K562 (cell line): ENCODE measurements at regions not wholly inside any gene's neighbourhood (a gene's known extent, or its start where the extent isn't known, plus 50 kb on each side); places are given as distances from the start of the nearest gene placed in this dataset.

Source experiments
- CBX3 ChIP-seq, 2 experiments: IDR thresholded peaks; 1 replicate in 1 of 2; 2 replicates in 1 of 2; pipeline ENCODE4 v1.6.1; 2012; ENCODE audit warnings: inconsistent platforms in 2 of 2, low read length in 2 of 2, borderline replicate concordance in 1 of 2, control low read depth in 1 of 2
- ELF1 ChIP-seq: fragments of 200-800 bp; sonication (Bioruptor generic); IDR thresholded peaks from 2 replicates; pipeline ENCODE4 v1.6.1; 2016; ENCODE audit warnings: missing genetic modification characterization, missing compliant biosample characterization
- GABPB2 ChIP-seq: fragments of 250-450 bp; sonication (Bioruptor Pico); conservative IDR thresholded peaks from 2 replicates; pipeline ENCODE4 v1.5.1; 2021; ENCODE audit warnings: mild to moderate bottlenecking
- HOXB6 ChIP-seq: fragments of 250-450 bp; sonication (Bioruptor Pico); IDR thresholded peaks from 2 replicates; pipeline ENCODE4 v1.5.1; 2022; ENCODE audit warnings: mild to moderate bottlenecking, borderline replicate concordance
- IRF2 ChIP-seq: sonication (generic); formaldehyde crosslinking; IDR thresholded peaks from 2 replicates; pipeline ENCODE4 v1.8.1; 2022; ENCODE audit warnings: mild to moderate bottlenecking, missing genetic modification reagents
- KDM4B ChIP-seq, 2 experiments: fragments of 450-650 bp in 1 of 2; sonication (generic) in 1 of 2; IDR thresholded peaks; 2 replicates each; pipeline ENCODE4 v1.6.1; 2016 to 2017; ENCODE audit warnings: borderline replicate concordance in 2 of 2, antibody characterized with exemption in 1 of 2, low read depth in 1 of 2, mild to moderate bottlenecking in 1 of 2
- LEF1 ChIP-seq: fragments of 450-650 bp; IDR thresholded peaks from 2 replicates; pipeline ENCODE4 v1.6.1; 2016; ENCODE audit warnings: mild to moderate bottlenecking
- OTX1 ChIP-seq: fragments of 450-650 bp; formaldehyde crosslinking; IDR thresholded peaks from 2 replicates; pipeline ENCODE4 v1.4.0; 2022; ENCODE audit warnings: mild to moderate bottlenecking
- TAF7 ChIP-seq: fragments of 450-650 bp; IDR thresholded peaks from 2 replicates; pipeline ENCODE4 v1.6.1; 2016; ENCODE audit warnings: missing genetic modification characterization, missing compliant biosample characterization
- TEAD1 ChIP-seq, 2 experiments: fragments of 450-650 bp in 1 of 2; sonication (generic) in 1 of 2; formaldehyde crosslinking; IDR thresholded peaks; 2 replicates each; pipeline versions ENCODE4 v1.4.0 to v1.8.0; 2020 to 2022; ENCODE audit warnings: mild to moderate bottlenecking in 2 of 2, missing genetic modification reagents in 1 of 2
- ZNF274 ChIP-seq: IDR thresholded peaks from 2 replicates; pipeline ENCODE4 v1.6.1; 2011; ENCODE audit warnings: low read depth, mild to moderate bottlenecking, low read length, moderate library complexity, borderline replicate concordance
- ZNF551 ChIP-seq: fragments of 250-450 bp; sonication (Bioruptor Pico); IDR thresholded peaks from 2 replicates; pipeline ENCODE4 v1.5.0; 2021; ENCODE audit warnings: mild to moderate bottlenecking, moderate library complexity
- TF ChIP-seq, protein P1 (sequence below), 2 experiments: IDR thresholded peaks in 1 of 2; conservative IDR thresholded peaks in 1 of 2; 2 replicates each; pipeline ENCODE4 v1.6.1; 2016; ENCODE audit warnings: low read depth in 2 of 2, mild to moderate bottlenecking in 1 of 2, missing compliant biosample characterization in 1 of 2, missing genetic modification characterization in 1 of 2, moderate library complexity in 1 of 2
- TF ChIP-seq, protein P2 (sequence below): fragments of 450-650 bp; formaldehyde crosslinking; IDR thresholded peaks from 2 replicates; pipeline ENCODE4 v1.4.0; 2022; ENCODE audit warnings: missing genetic modification characterization
- TF ChIP-seq, protein P3 (sequence below), 2 experiments: fragments of 250-450 bp in 1 of 2; fragments of 450-650 bp in 1 of 2; sonication (Bioruptor Pico) in 1 of 2; IDR thresholded peaks; 2 replicates each; pipeline versions ENCODE4 v1.6.1 to v1.8.0; 2016 to 2021; ENCODE audit warnings: mild to moderate bottlenecking in 2 of 2, moderate library complexity in 2 of 2, missing compliant biosample characterization in 1 of 2, missing genetic modification characterization in 1 of 2
- TF ChIP-seq, protein P4 (sequence below): fragments of 200-800 bp; sonication (Bioruptor generic); IDR thresholded peaks from 2 replicates; pipeline ENCODE4 v1.6.1; 2017; ENCODE audit warnings: missing genetic modification characterization, missing compliant biosample characterization
- TF ChIP-seq, protein P5 (sequence below): fragments of 250-450 bp; sonication (Bioruptor Pico); IDR thresholded peaks from 2 replicates; pipeline ENCODE4 v1.5.0; 2022; ENCODE audit warnings: mild to moderate bottlenecking

DNA sequence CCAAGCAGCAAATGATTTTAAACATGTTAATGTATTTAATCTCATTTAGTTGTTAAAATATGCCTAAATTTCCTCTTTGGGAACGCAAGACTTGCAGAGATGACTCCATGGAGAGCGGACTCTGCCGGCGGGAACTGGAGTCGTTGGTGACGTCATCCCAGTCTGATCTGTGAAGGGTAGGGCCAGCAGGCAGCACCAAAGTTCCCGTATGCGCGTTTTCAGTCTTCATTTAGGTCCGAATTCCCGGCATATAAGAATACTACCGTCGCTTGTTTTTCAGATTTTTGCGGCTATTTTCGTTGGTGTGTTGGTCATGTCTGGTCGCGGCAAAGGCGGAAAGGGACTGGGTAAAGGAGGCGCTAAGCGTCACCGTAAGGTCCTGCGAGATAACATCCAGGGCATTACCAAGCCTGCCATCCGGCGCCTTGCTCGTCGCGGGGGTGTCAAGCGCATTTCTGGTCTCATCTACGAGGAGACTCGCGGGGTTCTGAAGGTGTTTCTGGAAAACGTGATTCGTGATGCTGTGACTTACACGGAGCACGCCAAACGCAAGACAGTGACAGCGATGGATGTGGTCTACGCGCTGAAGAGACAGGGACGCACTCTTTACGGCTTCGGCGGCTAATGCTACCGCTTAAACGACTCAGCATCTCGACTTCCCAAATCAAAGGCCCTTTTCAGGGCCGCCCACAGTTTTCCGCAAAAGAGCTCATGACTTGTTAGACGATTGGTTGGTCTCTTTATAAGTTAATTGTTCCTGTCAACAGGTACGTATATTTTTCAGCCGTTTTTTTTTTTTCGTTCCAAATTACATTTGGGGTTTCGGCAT is 117.3 kb downstream of the HFE start (continued):
- TF ChIP-seq ZNF274 (no peak), IRF2 (CRISPR knock-in tag) (no peak), TAF7 (tag) (peak; percentile 84), LEF1 (no peak; the same call in 1 of the 2 replicates), ZNF551 (CRISPR knock-in tag) (peak; percentile 84; the same call in 1 of the 2 replicates), OTX1 (CRISPR knock-in tag) (peak; percentile 94), HOXB6 (CRISPR knock-in tag) (peak; percentile 50), CBX3 (IDR thresholded peaks at IDR 0.05; ENCODE audit: borderline replicate concordance in 1 of 2, low read length in 2 of 2) (peak in 1 of 2 experiments; percentile 41; a peak in 2 of 3 replicates), TEAD1 (CRISPR knock-in tag; IDR thresholded peaks at IDR 0.05) (peak; percentile 47 to 78; a peak in 3 of 4 replicates), ELF1 (tag) (peak; percentile 74; the same call in 1 of the 2 replicates), GABPB2 (peak; percentile 87; the same call in 1 of the 2 replicates), KDM4B (IDR thresholded peaks at IDR 0.05; ENCODE audit: borderline replicate concordance in 2 of 2, low read depth in 1 of 2) (peak in 1 of 2 experiments; percentile 85; a peak in 2 of 4 replicates)
- TF ChIP-seq, protein P1, sequence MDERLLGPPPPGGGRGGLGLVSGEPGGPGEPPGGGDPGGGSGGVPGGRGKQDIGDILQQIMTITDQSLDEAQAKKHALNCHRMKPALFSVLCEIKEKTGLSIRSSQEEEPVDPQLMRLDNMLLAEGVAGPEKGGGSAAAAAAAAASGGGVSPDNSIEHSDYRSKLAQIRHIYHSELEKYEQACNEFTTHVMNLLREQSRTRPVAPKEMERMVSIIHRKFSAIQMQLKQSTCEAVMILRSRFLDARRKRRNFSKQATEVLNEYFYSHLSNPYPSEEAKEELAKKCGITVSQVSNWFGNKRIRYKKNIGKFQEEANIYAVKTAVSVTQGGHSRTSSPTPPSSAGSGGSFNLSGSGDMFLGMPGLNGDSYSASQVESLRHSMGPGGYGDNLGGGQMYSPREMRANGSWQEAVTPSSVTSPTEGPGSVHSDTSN (CRISPR knock-in tag; IDR thresholded peaks at IDR 0.05; ENCODE audit: low read depth): no peak
- TF ChIP-seq, protein P1 (tag; conservative IDR thresholded peaks at IDR 0.05; ENCODE audit: low read depth): peak; percentile 68; the same call in 1 of the 2 replicates
- TF ChIP-seq, protein P2, sequence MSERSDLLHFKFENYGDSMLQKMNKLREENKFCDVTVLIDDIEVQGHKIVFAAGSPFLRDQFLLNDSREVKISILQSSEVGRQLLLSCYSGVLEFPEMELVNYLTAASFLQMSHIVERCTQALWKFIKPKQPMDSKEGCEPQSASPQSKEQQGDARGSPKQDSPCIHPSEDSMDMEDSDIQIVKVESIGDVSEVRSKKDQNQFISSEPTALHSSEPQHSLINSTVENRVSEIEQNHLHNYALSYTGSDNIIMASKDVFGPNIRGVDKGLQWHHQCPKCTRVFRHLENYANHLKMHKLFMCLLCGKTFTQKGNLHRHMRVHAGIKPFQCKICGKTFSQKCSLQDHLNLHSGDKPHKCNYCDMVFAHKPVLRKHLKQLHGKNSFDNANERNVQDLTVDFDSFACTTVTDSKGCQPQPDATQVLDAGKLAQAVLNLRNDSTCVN (CRISPR knock-in tag): peak; percentile 84
- TF ChIP-seq, protein P3, sequence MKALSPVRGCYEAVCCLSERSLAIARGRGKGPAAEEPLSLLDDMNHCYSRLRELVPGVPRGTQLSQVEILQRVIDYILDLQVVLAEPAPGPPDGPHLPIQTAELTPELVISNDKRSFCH (CRISPR knock-in tag; IDR thresholded peaks at IDR 0.05): no peak
- TF ChIP-seq, protein P3 (tag; IDR thresholded peaks at IDR 0.05): peak; percentile 83
- TF ChIP-seq, protein P4, sequence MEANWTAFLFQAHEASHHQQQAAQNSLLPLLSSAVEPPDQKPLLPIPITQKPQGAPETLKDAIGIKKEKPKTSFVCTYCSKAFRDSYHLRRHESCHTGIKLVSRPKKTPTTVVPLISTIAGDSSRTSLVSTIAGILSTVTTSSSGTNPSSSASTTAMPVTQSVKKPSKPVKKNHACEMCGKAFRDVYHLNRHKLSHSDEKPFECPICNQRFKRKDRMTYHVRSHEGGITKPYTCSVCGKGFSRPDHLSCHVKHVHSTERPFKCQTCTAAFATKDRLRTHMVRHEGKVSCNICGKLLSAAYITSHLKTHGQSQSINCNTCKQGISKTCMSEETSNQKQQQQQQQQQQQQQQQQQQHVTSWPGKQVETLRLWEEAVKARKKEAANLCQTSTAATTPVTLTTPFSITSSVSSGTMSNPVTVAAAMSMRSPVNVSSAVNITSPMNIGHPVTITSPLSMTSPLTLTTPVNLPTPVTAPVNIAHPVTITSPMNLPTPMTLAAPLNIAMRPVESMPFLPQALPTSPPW (CRISPR knock-in tag): peak; percentile 59; the same call in 1 of the 2 replicates
- TF ChIP-seq, protein P5, sequence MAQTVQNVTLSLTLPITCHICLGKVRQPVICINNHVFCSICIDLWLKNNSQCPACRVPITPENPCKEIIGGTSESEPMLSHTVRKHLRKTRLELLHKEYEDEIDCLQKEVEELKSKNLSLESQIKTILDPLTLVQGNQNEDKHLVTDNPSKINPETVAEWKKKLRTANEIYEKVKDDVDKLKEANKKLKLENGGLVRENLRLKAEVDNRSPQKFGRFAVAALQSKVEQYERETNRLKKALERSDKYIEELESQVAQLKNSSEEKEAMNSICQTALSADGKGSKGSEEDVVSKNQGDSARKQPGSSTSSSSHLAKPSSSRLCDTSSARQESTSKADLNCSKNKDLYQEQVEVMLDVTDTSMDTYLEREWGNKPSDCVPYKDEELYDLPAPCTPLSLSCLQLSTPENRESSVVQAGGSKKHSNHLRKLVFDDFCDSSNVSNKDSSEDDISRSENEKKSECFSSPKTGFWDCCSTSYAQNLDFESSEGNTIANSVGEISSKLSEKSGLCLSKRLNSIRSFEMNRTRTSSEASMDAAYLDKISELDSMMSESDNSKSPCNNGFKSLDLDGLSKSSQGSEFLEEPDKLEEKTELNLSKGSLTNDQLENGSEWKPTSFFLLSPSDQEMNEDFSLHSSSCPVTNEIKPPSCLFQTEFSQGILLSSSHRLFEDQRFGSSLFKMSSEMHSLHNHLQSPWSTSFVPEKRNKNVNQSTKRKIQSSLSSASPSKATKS: no peak; the same call in 1 of the 2 replicates
